ENCODE measurements at regions not wholly inside any gene's neighbourhood (a gene's known extent, or its start where the extent isn't known, plus 50 kb on each side); places are given as distances from the start of the nearest gene placed in this dataset.

- no peaks in the 10 kb centered on the region for H3K27me3 ChIP-seq (ENCODE audit: control insufficient read depth, insufficient read depth, low read length)
Observed at GRCh38 chr9:93818827-93819472, 136.2 kb downstream of the BARX1 start.

GRCh38 chr9:93818237-93818636, 136.9 kb downstream of the BARX1 start:
- no peaks in the 10 kb centered on the region for H3K4me1 ChIP-seq
- no peaks in the 10 kb centered on the region for H3K9me3 ChIP-seq (ENCODE audit: control insufficient read depth, low read length)
- H3K36me3 ChIP-seq (ENCODE audit: control insufficient read depth, insufficient read depth, low read length) = no peaks in the 10 kb centered on the region
- H3K4me3 ChIP-seq (ENCODE audit: low read depth, low read length) = no peak overlapping the region
- no peak overlapping the region for H2AFZ ChIP-seq
- no peaks in the 10 kb centered on the region for H3K79me2 ChIP-seq
- TF ChIP-seq CTCF (IDR thresholded peaks at IDR 0.05) = no peak
- H3K4me2 ChIP-seq (ENCODE audit: low read length) = no peak overlapping the region
- H3K9ac ChIP-seq = no peak overlapping the region
- no peaks in the 10 kb centered on the region for H3K27me3 ChIP-seq (ENCODE audit: control insufficient read depth, insufficient read depth, low read length)
- no peak overlapping the region for H3K27ac ChIP-seq

More at GRCh38 chr9:93818827-93819472, 136.2 kb downstream of the BARX1 start:
- Histone ChIP-seq H2AFZ (no peak overlapping the region), H3K9ac (no peak overlapping the region), H3K4me2 (ENCODE audit: low read length) (no peak overlapping the region), H3K9me3 (ENCODE audit: control insufficient read depth, low read length) (no peaks in the 10 kb centered on the region), H3K79me2 (no peaks in the 10 kb centered on the region), H3K4me3 (ENCODE audit: low read depth, low read length) (no peak overlapping the region), H3K27ac (no peak overlapping the region), H3K36me3 (ENCODE audit: control insufficient read depth, insufficient read depth, low read length) (no peaks in the 10 kb centered on the region), H3K4me1 (no peaks in the 10 kb centered on the region)
- no peak for TF ChIP-seq CTCF (IDR thresholded peaks at IDR 0.05)

GRCh38 chr9:93815677-93816076, 139.5 kb downstream of the BARX1 start:
- no peak for TF ChIP-seq CTCF (IDR thresholded peaks at IDR 0.05)
- H3K4me1 ChIP-seq = no peaks in the 10 kb centered on the region
- H2AFZ ChIP-seq = no peak overlapping the region
- H3K4me2 ChIP-seq (ENCODE audit: low read length) = no peak overlapping the region
- no peak overlapping the region for H3K9ac ChIP-seq
- H3K4me3 ChIP-seq (ENCODE audit: low read depth, low read length) = no peak overlapping the region
- H3K27ac ChIP-seq = no peak overlapping the region
- H3K27me3 ChIP-seq (ENCODE audit: control insufficient read depth, insufficient read depth, low read length) = no peaks in the 10 kb centered on the region
- no peaks in the 10 kb centered on the region for H3K79me2 ChIP-seq
- H3K9me3 ChIP-seq (ENCODE audit: control insufficient read depth, low read length) = no peaks in the 10 kb centered on the region
- no peaks in the 10 kb centered on the region for H3K36me3 ChIP-seq (ENCODE audit: control insufficient read depth, insufficient read depth, low read length)

GRCh38 chr9:93815135-93815534, 140.0 kb downstream of the BARX1 start:
- H3K4me2 ChIP-seq (ENCODE audit: low read length) = no peak overlapping the region
- H3K27ac ChIP-seq = no peak overlapping the region
- no peak overlapping the region for H3K4me3 ChIP-seq (ENCODE audit: low read depth, low read length)
- H3K9ac ChIP-seq = no peak overlapping the region
- no peak for TF ChIP-seq CTCF (IDR thresholded peaks at IDR 0.05)
- no peaks in the 10 kb centered on the region for H3K36me3 ChIP-seq (ENCODE audit: control insufficient read depth, insufficient read depth, low read length)
- H3K79me2 ChIP-seq = no peaks in the 10 kb centered on the region
- H3K9me3 ChIP-seq (ENCODE audit: control insufficient read depth, low read length) = no peaks in the 10 kb centered on the region
- H2AFZ ChIP-seq = no peak overlapping the region
- H3K27me3 ChIP-seq (ENCODE audit: control insufficient read depth, insufficient read depth, low read length) = no peaks in the 10 kb centered on the region
- H3K4me1 ChIP-seq = no peaks in the 10 kb centered on the region

All from parathyroid adenoma (tissue), 2 donors.